ENCODE measurements at regions not wholly inside any gene's neighbourhood (a gene's known extent, or its start where the extent isn't known, plus 50 kb on each side); places are given as distances from the start of the nearest gene placed in this dataset.

GRCh38 chr9:13586587-13587374 is 307.3 kb upstream of the MPDZ start:
- no peak for DNase-seq

DNA sequence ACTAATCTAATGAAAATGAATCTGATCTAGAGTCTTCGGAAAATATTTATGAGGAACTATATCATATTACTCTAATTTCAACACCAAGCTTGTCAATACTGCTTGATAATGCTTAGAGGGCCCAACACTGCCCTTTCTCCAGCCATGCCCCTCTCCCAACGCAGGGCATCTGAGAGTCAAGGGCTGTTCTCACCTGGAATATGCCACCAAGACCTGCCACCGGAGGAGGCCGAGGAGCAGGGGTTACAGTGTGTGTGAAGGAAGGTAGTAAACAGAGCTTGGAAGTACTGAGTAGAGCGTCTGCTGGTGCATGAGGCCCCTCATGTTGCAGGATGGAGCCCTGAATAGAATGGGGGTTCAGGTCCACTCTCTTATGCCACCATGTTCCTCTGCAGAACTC is 301.3 kb upstream of the MPDZ start:
- DNase-seq, result no peak

DNA sequence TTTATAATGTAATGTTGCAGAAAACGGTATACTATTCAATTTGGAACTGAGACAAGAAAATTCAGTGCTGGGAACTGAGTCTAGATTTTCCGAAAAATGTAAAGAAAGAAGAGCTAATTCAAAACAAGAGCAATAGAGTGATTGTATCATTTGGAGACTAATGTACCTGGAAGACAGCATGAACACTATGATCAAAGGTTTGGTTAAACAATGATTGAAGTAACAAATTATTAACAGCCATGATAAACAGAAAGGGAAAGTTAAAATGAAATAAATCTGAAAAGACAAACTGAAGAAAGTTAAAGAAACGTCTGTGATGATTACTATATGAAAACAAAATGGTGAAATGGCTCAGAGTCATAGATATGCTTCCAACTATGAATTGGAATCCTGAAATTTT is 300.6 kb upstream of the MPDZ start:
- DNase-seq, result no peak

GRCh38 chr9:13576101-13576500 is 296.6 kb upstream of the MPDZ start:
- no peak for DNase-seq

GRCh38 chr9:13575558-13575957 is 296.1 kb upstream of the MPDZ start:
- DNase-seq, result no peak

DNA sequence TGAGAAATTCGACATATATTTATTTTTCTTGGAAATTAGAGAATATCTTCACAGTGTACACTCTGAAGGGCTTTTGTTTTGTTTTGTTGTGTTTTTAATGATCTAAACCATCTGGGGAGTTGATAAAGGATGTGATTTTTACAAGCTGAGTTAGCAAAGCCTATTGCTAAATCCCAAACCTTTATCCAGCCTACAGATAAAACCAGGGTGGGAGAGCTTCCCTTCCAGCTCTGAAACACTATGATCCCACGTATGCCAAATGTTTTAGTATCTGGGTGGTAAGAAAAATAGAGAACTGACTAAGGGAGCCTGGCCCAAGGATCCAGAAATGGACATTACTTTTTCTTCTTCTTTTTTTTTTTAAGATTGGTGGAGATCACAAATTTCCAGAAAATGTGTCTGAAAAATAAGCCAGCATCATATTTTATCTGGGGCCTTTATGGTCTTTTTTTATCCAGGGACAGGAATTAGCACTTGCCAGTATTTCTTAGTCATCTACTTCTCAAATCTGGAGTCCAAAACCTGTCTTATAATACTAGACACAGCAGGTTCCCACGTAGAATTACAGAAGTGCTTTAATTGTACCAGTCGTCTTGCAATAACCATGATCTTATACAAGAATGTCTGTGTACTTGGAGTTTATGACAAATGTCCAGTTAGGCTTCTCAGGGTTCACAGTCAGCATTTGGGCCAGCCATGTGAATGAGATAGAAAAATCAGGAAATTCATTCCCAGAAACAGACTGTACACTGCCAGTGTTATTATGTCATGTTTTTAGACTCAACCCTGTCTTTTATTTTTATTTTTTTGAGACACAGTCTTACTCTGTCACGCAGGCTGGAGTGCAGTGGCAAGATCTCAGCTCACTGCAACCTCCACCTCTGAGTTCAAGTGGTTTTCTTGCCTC is 290.8 kb upstream of the MPDZ start:
- no peak for DNase-seq

- no peak for DNase-seq
Observed at GRCh38 chr9:13569602-13570067, 290.1 kb upstream of the MPDZ start.

GRCh38 chr9:13568841-13569601 is 289.5 kb upstream of the MPDZ start:
- DNase-seq, result no peak

- no peak for DNase-seq
Observed at GRCh38 chr9:13568405-13568804, 288.9 kb upstream of the MPDZ start.

GRCh38 chr9:13567833-13568232 is 288.3 kb upstream of the MPDZ start:
- DNase-seq, result no peak

DNA sequence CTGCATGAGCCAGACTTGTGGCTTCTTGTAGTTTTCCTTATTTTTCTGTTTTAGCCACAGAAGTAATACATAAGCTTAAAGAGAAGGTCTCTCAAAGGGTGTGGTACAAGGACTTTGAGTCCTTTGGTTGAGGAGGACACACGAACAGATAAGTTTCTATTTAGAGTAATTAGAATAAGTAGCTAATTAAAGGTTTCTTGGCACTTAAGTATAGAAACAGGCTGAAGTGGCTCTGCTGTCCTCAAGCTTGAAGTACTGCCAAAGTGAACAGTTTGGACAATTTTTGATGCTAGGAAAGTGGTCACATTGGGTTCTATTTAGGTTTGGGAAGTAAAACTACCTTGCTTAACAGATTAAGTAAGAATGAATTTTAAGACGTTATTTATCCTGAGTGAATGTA is 278.3 kb upstream of the MPDZ start:
- no peak for DNase-seq

- no peak for DNase-seq
Observed at GRCh38 chr9:13556656-13557055, 277.2 kb upstream of the MPDZ start.

GRCh38 chr9:13555989-13556500 is 276.6 kb upstream of the MPDZ start:
- DNase-seq, result no peak

GRCh38 chr9:13555516-13555915 is 276.0 kb upstream of the MPDZ start:
- no peak for DNase-seq

GRCh38 chr9:13554626-13555025 is 275.1 kb upstream of the MPDZ start:
- no peak for DNase-seq

GRCh38 chr9:13552606-13553215 is 273.2 kb upstream of the MPDZ start:
- DNase-seq, result no peak

DNA sequence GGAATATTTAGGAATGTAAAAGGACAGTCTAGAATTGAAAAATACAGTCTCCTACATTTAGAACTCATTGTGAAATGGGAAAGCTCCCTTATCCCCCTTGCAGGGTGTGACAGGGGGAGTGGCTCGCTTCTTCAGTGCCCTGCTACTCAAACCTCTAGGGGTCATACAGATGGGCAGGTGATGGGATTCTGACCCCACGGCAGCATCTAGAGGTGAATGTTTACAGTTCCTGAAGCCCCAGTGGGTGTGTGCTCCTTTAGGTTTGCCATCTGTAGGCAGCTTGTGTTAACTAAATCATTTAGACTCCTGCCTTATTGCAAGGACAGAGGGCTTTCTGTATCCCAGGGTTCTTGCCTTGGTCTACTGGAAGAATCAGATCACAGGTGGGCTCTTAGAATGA is 271.0 kb upstream of the MPDZ start:
- no peak for DNase-seq

DNA sequence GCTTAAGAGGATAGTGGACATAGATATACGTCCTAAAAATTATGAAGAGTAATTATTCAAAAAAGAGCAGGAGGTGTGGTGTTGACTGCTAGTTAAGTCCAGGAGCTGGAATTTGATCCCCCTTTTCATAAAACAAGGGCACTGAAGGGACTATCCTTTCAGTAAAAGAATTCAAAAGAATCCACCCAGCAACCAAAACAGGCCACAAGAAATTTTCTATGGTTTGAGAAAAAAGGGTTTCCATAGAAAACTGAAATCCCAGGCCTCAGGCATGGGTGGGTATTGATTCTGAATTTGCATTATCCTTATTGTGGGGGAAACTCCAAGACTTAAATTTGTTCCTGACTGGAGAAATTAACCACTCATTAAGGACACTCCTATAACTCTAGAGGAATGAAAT is 269.0 kb upstream of the MPDZ start:
- no peak for DNase-seq

GRCh38 chr9:13535141-13535540 is 255.6 kb upstream of the MPDZ start:
- DNase-seq, result no peak

- no peak for DNase-seq
Observed at GRCh38 chr9:13534006-13534405, 254.5 kb upstream of the MPDZ start.

DNA sequence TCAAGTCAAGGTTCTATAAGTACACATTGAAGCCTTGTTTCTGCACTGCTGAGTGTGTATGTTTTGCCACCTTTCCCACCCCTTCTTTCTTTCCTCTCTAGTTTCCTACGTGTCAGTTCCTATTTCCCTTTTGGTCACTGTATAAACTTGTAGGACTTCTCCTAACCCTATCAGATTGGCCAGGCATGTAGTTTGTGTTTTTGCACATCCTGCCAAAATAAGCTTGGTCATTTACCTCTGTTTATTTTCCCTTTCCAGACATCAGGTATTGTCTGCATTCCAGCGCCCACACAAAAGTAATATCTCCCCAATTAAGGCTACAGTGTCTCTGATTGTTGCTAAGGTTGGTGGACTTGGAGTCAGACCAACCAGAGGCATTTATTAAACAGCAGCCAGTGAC is 252.9 kb upstream of the MPDZ start:
- no peak for DNase-seq

- DNase-seq, result no peak
Observed at GRCh38 chr9:13529321-13530104, 250.0 kb upstream of the MPDZ start.
